ENCODE measurements at regions not wholly inside any gene's neighbourhood (a gene's known extent, or its start where the extent isn't known, plus 50 kb on each side); places are given as distances from the start of the nearest gene placed in this dataset.

GRCh38 chr1:221621683-221622082 is 120.2 kb downstream of the DUSP10 start:
- Histone ChIP-seq H3K27me3 (ENCODE audit: control insufficient read depth, insufficient read depth, low read length) (no peaks in the 10 kb centered on the region), H3K9ac (ENCODE audit: insufficient read depth, low read length) (no peak overlapping the region), H3K36me3 (ENCODE audit: control insufficient read depth, insufficient read depth, low read length) (no peaks in the 10 kb centered on the region), H3K27ac (ENCODE audit: insufficient read depth, low read length) (no peak overlapping the region), H3K4me2 (ENCODE audit: extremely low read depth, insufficient read depth, low read length) (no peak overlapping the region), H3K79me2 (ENCODE audit: control insufficient read depth, insufficient read depth, low read length) (no peaks in the 10 kb centered on the region), H4K20me1 (ENCODE audit: control insufficient read depth, extremely low read depth, insufficient read depth, low read length) (no peaks in the 10 kb centered on the region), H3K4me1 (ENCODE audit: control insufficient read depth, extremely low read depth, insufficient read depth, low read length) (no peaks in the 10 kb centered on the region), H2AFZ (ENCODE audit: low read length) (no peak overlapping the region), H3K4me3 (replicated peaks in 1 of 4; ENCODE audit: control extremely low read depth in 1 of 4, insufficient read depth in 1 of 4, low read depth in 3 of 4, low read length in 4 of 4) (no peak overlapping the region), H3K9me3 (ENCODE audit: control insufficient read depth, insufficient read depth, low read depth, low read length) (no peaks in the 10 kb centered on the region)
- no peak for TF ChIP-seq EZH2 (IDR thresholded peaks at IDR 0.05; ENCODE audit: low read length, missing control alignments)
- TF ChIP-seq CTCF (conservative IDR thresholded peaks at IDR 0.05 in 1 of 2, IDR thresholded peaks at IDR 0.05 in 1 of 2; ENCODE audit: low read depth in 1 of 2, low read length in 2 of 2), result no peak
- no peak for DNase-seq (ENCODE audit: low read depth in 2 of 2)

- no peaks in the 10 kb centered on the region for H3K9me3 ChIP-seq (ENCODE audit: control insufficient read depth, insufficient read depth, low read depth, low read length)
- no peak overlapping the region for H3K9ac ChIP-seq (ENCODE audit: insufficient read depth, low read length)
- no peaks in the 10 kb centered on the region for H4K20me1 ChIP-seq (ENCODE audit: control insufficient read depth, extremely low read depth, insufficient read depth, low read length)
- no peaks in the 10 kb centered on the region for H3K4me1 ChIP-seq (ENCODE audit: control insufficient read depth, extremely low read depth, insufficient read depth, low read length)
- H3K79me2 ChIP-seq (ENCODE audit: control insufficient read depth, insufficient read depth, low read length), result no peaks in the 10 kb centered on the region
- H3K36me3 ChIP-seq (ENCODE audit: control insufficient read depth, insufficient read depth, low read length), result no peaks in the 10 kb centered on the region
- H2AFZ ChIP-seq (ENCODE audit: low read length), result no peak overlapping the region
- no peaks in the 10 kb centered on the region for H3K27me3 ChIP-seq (ENCODE audit: control insufficient read depth, insufficient read depth, low read length)
- H3K4me2 ChIP-seq (ENCODE audit: extremely low read depth, insufficient read depth, low read length), result no peak overlapping the region
- no peak overlapping the region for H3K4me3 ChIP-seq (replicated peaks in 1 of 4; ENCODE audit: control extremely low read depth in 1 of 4, insufficient read depth in 1 of 4, low read depth in 3 of 4, low read length in 4 of 4)
- DNase-seq (ENCODE audit: low read depth in 2 of 2), result no peak
- no peak overlapping the region for H3K27ac ChIP-seq (ENCODE audit: insufficient read depth, low read length)
- TF ChIP-seq CTCF (conservative IDR thresholded peaks at IDR 0.05 in 1 of 2, IDR thresholded peaks at IDR 0.05 in 1 of 2; ENCODE audit: low read depth in 1 of 2, low read length in 2 of 2), result no peak
- no peak for TF ChIP-seq EZH2 (IDR thresholded peaks at IDR 0.05; ENCODE audit: low read length, missing control alignments)
Observed at GRCh38 chr1:221622389-221622788, 119.5 kb downstream of the DUSP10 start.

- no peak overlapping the region for H3K4me3 ChIP-seq (replicated peaks in 1 of 4; ENCODE audit: control extremely low read depth in 1 of 4, insufficient read depth in 1 of 4, low read depth in 3 of 4, low read length in 4 of 4)
- H2AFZ ChIP-seq (ENCODE audit: low read length), result no peak overlapping the region
- DNase-seq (ENCODE audit: low read depth in 2 of 2), result no peak
- no peak overlapping the region for H3K4me2 ChIP-seq (ENCODE audit: extremely low read depth, insufficient read depth, low read length)
- TF ChIP-seq CTCF (conservative IDR thresholded peaks at IDR 0.05 in 1 of 2, IDR thresholded peaks at IDR 0.05 in 1 of 2; ENCODE audit: low read depth in 1 of 2, low read length in 2 of 2), result no peak
- TF ChIP-seq EZH2 (IDR thresholded peaks at IDR 0.05; ENCODE audit: low read length, missing control alignments), result no peak
- H3K4me1 ChIP-seq (ENCODE audit: control insufficient read depth, extremely low read depth, insufficient read depth, low read length), result no peaks in the 10 kb centered on the region
- H3K9me3 ChIP-seq (ENCODE audit: control insufficient read depth, insufficient read depth, low read depth, low read length), result no peaks in the 10 kb centered on the region
- no peak overlapping the region for H3K9ac ChIP-seq (ENCODE audit: insufficient read depth, low read length)
- no peaks in the 10 kb centered on the region for H4K20me1 ChIP-seq (ENCODE audit: control insufficient read depth, extremely low read depth, insufficient read depth, low read length)
- H3K27me3 ChIP-seq (ENCODE audit: control insufficient read depth, insufficient read depth, low read length), result no peaks in the 10 kb centered on the region
- no peak overlapping the region for H3K27ac ChIP-seq (ENCODE audit: insufficient read depth, low read length)
- H3K36me3 ChIP-seq (ENCODE audit: control insufficient read depth, insufficient read depth, low read length), result no peaks in the 10 kb centered on the region
- H3K79me2 ChIP-seq (ENCODE audit: control insufficient read depth, insufficient read depth, low read length), result no peaks in the 10 kb centered on the region
Observed at GRCh38 chr1:221625026-221625425, 116.9 kb downstream of the DUSP10 start.
